ENCODE measurements at regions not wholly inside any gene's neighbourhood (a gene's known extent, or its start where the extent isn't known, plus 50 kb on each side); places are given as distances from the start of the nearest gene placed in this dataset.

DNA sequence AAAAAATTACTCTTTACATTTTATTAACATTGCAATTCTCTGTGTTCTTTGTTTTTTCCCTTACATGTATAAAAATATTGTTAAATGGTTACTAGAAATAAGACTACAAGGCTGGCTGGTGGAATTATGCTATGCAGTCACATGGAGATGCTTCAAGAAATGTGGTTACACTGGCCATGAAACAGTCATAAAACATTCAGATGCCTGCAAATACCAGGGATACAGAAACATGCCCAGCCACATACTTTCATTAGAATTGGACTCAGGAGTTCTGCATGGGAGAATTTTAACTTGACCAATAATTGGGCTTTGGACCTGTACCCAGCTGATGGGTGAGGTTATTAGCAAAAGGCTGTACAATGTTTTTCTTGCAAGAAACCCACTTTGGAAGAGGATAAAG, 1407.7 kb upstream of the SLC10A2 start:
- TF ChIP-seq, protein P1, sequence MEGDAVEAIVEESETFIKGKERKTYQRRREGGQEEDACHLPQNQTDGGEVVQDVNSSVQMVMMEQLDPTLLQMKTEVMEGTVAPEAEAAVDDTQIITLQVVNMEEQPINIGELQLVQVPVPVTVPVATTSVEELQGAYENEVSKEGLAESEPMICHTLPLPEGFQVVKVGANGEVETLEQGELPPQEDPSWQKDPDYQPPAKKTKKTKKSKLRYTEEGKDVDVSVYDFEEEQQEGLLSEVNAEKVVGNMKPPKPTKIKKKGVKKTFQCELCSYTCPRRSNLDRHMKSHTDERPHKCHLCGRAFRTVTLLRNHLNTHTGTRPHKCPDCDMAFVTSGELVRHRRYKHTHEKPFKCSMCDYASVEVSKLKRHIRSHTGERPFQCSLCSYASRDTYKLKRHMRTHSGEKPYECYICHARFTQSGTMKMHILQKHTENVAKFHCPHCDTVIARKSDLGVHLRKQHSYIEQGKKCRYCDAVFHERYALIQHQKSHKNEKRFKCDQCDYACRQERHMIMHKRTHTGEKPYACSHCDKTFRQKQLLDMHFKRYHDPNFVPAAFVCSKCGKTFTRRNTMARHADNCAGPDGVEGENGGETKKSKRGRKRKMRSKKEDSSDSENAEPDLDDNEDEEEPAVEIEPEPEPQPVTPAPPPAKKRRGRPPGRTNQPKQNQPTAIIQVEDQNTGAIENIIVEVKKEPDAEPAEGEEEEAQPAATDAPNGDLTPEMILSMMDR (conservative IDR thresholded peaks at IDR 0.05; ENCODE audit: low read depth, low read length) = no peak
- no peak for TF ChIP-seq EZH2 (IDR thresholded peaks at IDR 0.05; ENCODE audit: low read length, unreplicated experiment)
- no peak for TF ChIP-seq EZH2phosphoT487 (IDR thresholded peaks at IDR 0.05; ENCODE audit: borderline replicate concordance, low read length)
